IMR-90 (cell line): ENCODE measurements at regions not wholly inside any gene's neighbourhood (a gene's known extent, or its start where the extent isn't known, plus 50 kb on each side); places are given as distances from the start of the nearest gene placed in this dataset.

ENCODE experiments used
- ATAC-seq: fragments of 200-7000 bp; cut with Tn5 transposase; 2 replicates; pipeline ENCODE4 v1.9.1; 2020; ENCODE audit warnings: low read depth, mild to moderate bottlenecking, moderate library complexity
- BruUV-seq: library from RNA; stranded (reverse); fragments of 400-500 nt; replicated peaks from 2 replicates; lab custom pipeline; 2021; lab: Mats Ljungman, UMichigan
- CTCF ChIA-PET: fragments of 300-600 bp; formaldehyde crosslinking; extraction: SDS; loops from one replicate; lab custom pipeline; 2021; ENCODE audit warnings: antibody characterized with exemption; lab: Yijun Ruan, JAX
- POLR2A ChIA-PET: fragments of 300-600 bp; sonication (Branson Sonifier 250); formaldehyde crosslinking; loops from one replicate; lab custom pipeline; 2022; ENCODE audit warnings: antibody characterized with exemption; ENCODE audit not compliant: unreplicated experiment; lab: Charles Lee
- DNase-seq: peaks from one replicate; pipeline ENCODE4 v3.0.0; 2013
- H2AFZ ChIP-seq: replicated peaks from 2 replicates; pipeline ENCODE3; 2013; ENCODE audit warnings: low read length, mild to moderate bottlenecking; ENCODE audit not compliant: poor library complexity
- H2AK5ac ChIP-seq: 2 replicates; pipeline ENCODE4 v1.6.1; 2013; ENCODE audit warnings: low read depth, low read length, inconsistent platforms
- H2AK9ac ChIP-seq: replicated peaks from 2 replicates; pipeline ENCODE3; 2013; ENCODE audit warnings: mild to moderate bottlenecking, low read depth, low read length, moderate library complexity; ENCODE audit not compliant: poor library complexity
- H2BK120ac ChIP-seq: 2 replicates; pipeline ENCODE4 v1.6.1; 2013; ENCODE audit warnings: low read depth, low read length, inconsistent platforms
- H2BK15ac ChIP-seq: 3 replicates; pipeline ENCODE4 v1.6.1; 2013; ENCODE audit warnings: low read depth, low read length, inconsistent platforms
- H2BK20ac ChIP-seq: 2 replicates; pipeline ENCODE4 v1.6.1; 2013; ENCODE audit warnings: low read depth, mild to moderate bottlenecking, inconsistent platforms, low read length, moderate library complexity
- H2BK5ac ChIP-seq: 2 replicates; pipeline ENCODE4 v1.6.1; 2013; ENCODE audit warnings: mild to moderate bottlenecking, low read depth, low read length, inconsistent platforms; ENCODE audit not compliant: poor library complexity, severe bottlenecking
- H3K14ac ChIP-seq: replicated peaks from 2 replicates; pipeline ENCODE4 v1.6.1; 2013; ENCODE audit warnings: low read depth, low read length, inconsistent platforms
- H3K18ac ChIP-seq: 2 replicates; pipeline ENCODE4 v1.6.1; 2013; ENCODE audit warnings: low read depth, low read length, control low read depth
- H3K23ac ChIP-seq: 2 replicates; pipeline ENCODE4 v1.6.1; 2013; ENCODE audit warnings: low read depth, low read length, inconsistent platforms
- H3K27ac ChIP-seq: 2 replicates; pipeline ENCODE4 v1.5.1; 2013; ENCODE audit warnings: mild to moderate bottlenecking, control low read depth, low read length; ENCODE audit not compliant: insufficient read depth
- H3K27me3 ChIP-seq: 2 replicates; pipeline ENCODE4 v1.6.1; 2013; ENCODE audit warnings: low read length; ENCODE audit not compliant: control insufficient read depth, insufficient read depth
- H3K36me3 ChIP-seq: 2 replicates; pipeline ENCODE4 v1.6.1; 2013; ENCODE audit warnings: low read length, mixed read lengths; ENCODE audit not compliant: control insufficient read depth, insufficient read depth
- H3K4ac ChIP-seq: 2 replicates; pipeline ENCODE4 v1.6.1; 2013; ENCODE audit warnings: low read depth, low read length, inconsistent platforms
- H3K4me1 ChIP-seq: 2 replicates; pipeline ENCODE4 v1.6.1; 2013; ENCODE audit warnings: low read length, mixed read lengths; ENCODE audit not compliant: control insufficient read depth, insufficient read depth
- H3K4me2 ChIP-seq: 2 replicates; pipeline ENCODE4 v1.6.1; 2013; ENCODE audit warnings: low read depth, mild to moderate bottlenecking, control low read depth, low read length, moderate library complexity
- H3K4me3 ChIP-seq: 2 replicates; pipeline ENCODE4 v1.5.1; 2013; ENCODE audit warnings: low read depth, mild to moderate bottlenecking, control low read depth, low read length, moderate library complexity; ENCODE audit not compliant: insufficient read depth
- H3K56ac ChIP-seq: 2 replicates; pipeline ENCODE4 v1.6.1; 2013; ENCODE audit warnings: low read length, inconsistent platforms; ENCODE audit not compliant: insufficient read depth; ENCODE audit errors: extremely low read depth
- H3K79me1 ChIP-seq, 2 experiments: 2 replicates each; pipeline ENCODE4 v1.6.1; 2013; ENCODE audit warnings: low read length in 2 of 2, inconsistent platforms in 1 of 2, low read depth in 1 of 2
- H3K9ac ChIP-seq: 2 replicates; pipeline ENCODE4 v1.6.1; 2013; ENCODE audit warnings: low read depth, low read length, control low read depth
- H3K9me1 ChIP-seq: 2 replicates; pipeline ENCODE4 v1.6.1; 2013; ENCODE audit warnings: low read length, inconsistent platforms; ENCODE audit not compliant: insufficient read depth
- H3K9me3 ChIP-seq: 2 replicates; pipeline ENCODE4 v1.6.1; 2013; ENCODE audit warnings: low read length; ENCODE audit not compliant: control insufficient read depth, insufficient read depth
- H4K20me1 ChIP-seq: 2 replicates; pipeline ENCODE4 v1.6.1; 2013; ENCODE audit warnings: low read length, inconsistent platforms; ENCODE audit not compliant: insufficient read depth
- H4K5ac ChIP-seq: 2 replicates; pipeline ENCODE4 v1.6.1; 2013; ENCODE audit warnings: mild to moderate bottlenecking, low read depth, low read length, control low read depth
- H4K8ac ChIP-seq, 2 experiments: 2 replicates each; pipeline ENCODE4 v1.6.1; 2013; ENCODE audit warnings: low read depth in 2 of 2, low read length in 2 of 2, control low read depth in 1 of 2, inconsistent platforms in 1 of 2
- H4K91ac ChIP-seq: 2 replicates; pipeline ENCODE4 v1.6.1; 2013; ENCODE audit warnings: low read depth, low read length, inconsistent platforms; ENCODE audit not compliant: insufficient read depth
- CEBPB ChIP-seq: IDR thresholded peaks from 2 replicates; pipeline ENCODE4 v1.6.1; 2012; ENCODE audit warnings: low read depth, low read length, improper control_type of control experiment
- FOS ChIP-seq: fragments of 150-350 bp; IDR thresholded peaks from 2 replicates; pipeline ENCODE4 v1.6.1; 2016; ENCODE audit warnings: low read depth, low read length
- MXI1 ChIP-seq: IDR thresholded peaks from 2 replicates; pipeline ENCODE4 v1.6.1; 2012; ENCODE audit warnings: low read depth, mild to moderate bottlenecking, low read length, moderate library complexity, borderline replicate concordance
- NFE2L2 ChIP-seq: fragments of 150-350 bp; IDR thresholded peaks from 2 replicates; pipeline ENCODE4 v1.6.1; 2016; ENCODE audit warnings: low read depth, mild to moderate bottlenecking, low read length
- POLR2A ChIP-seq: IDR thresholded peaks from 2 replicates; pipeline ENCODE4 v1.6.1; 2012; ENCODE audit warnings: mild to moderate bottlenecking, low read depth, low read length
- RFX5 ChIP-seq: IDR thresholded peaks from 2 replicates; pipeline ENCODE4 v1.8.0; 2012; ENCODE audit warnings: low read depth, mild to moderate bottlenecking, low read length, moderate library complexity
- SMC3 ChIP-seq: fragments of 150-350 bp; IDR thresholded peaks from 2 replicates; pipeline ENCODE4 v1.6.1; 2016; ENCODE audit warnings: low read depth, mild to moderate bottlenecking, antibody characterized with exemption, low read length, moderate library complexity
- WGBS, 2 experiments: methylation state at CpG; one replicate each; pipeline versions ENCODE4 v1.1.5 to v1.1.7; 2013; ENCODE audit warnings: missing lambda C conversion rate in 2 of 2; ENCODE audit not compliant: insufficient read length in 1 of 2; ENCODE audit errors: extremely low coverage in 2 of 2; 5-methylcytosine and 5-hydroxymethylcytosine counted together
- dilution Hi-C: fragments of 300-500 bp; cut with HindIII; formaldehyde crosslinking; loops from one replicate; pipeline ENCODE4 v1.14.3; 2018; ENCODE audit warnings: low sequenced_read_pairs; ENCODE audit not compliant: unreplicated experiment
- in situ Hi-C: fragments of 300-500 bp; cut with MboI; formaldehyde crosslinking; loops from 3 replicates; pipeline ENCODE4 v1.14.3; 2019; ENCODE audit warnings: low sequenced_read_pairs, inconsistent platforms, mixed read lengths
- intact Hi-C: fragments of 100-400 bp; cut with micrococcal nuclease; formaldehyde crosslinking; loops from 2 replicates; pipeline ENCODE4 v1.10.0; 2022

DNA sequence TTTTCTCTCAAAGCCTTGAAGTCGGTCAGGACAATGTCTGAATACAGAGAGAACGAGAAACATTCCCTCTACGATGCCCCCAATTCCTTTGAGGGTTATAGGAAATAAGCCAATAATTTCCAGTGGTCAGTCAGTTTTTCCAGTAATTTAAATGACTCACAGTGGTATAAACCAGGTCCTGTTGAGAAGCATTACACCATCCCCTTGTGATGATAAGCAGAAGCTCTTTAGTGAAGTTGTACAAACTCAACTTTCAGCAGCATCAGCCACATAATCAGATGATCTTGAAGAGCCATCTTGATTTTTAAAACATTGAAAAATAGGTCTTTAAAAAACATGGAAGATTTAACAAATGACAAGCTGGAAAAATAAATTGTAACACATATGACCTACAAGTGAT is 173.9 kb upstream of the ZNF462 start:
- H4K20me1 ChIP-seq: no peaks in the 10 kb centered on the region
- H3K18ac ChIP-seq: no peak overlapping the region
- H3K4me1 ChIP-seq: no peaks in the 10 kb centered on the region
- no peaks in the 10 kb centered on the region for H3K79me1 ChIP-seq
- BruUV-seq: no TSS peak
- no peak overlapping the region for H3K9ac ChIP-seq
- no peak overlapping the region for H2AK5ac ChIP-seq
- intact Hi-C loops (no loop called here), dilution Hi-C loops (no loop called here), in situ Hi-C loops (no loop called here)
- H2BK5ac ChIP-seq: no peak overlapping the region
- H3K14ac ChIP-seq: no peak overlapping the region
- H4K8ac ChIP-seq: no peak overlapping the region
- ATAC-seq (no peak), DNase-seq (no peak)
- no peak overlapping the region for H2AK9ac ChIP-seq
- no peak overlapping the region for H3K23ac ChIP-seq
- ChIA-PET CTCF (no interaction called here), POLR2A (no interaction called here)
- no peaks in the 10 kb centered on the region for H3K36me3 ChIP-seq
- no peak overlapping the region for H4K5ac ChIP-seq
- no CpG with 5 or more reads among the region's 3 CpGs for WGBS, 2 experiments
- TF ChIP-seq POLR2A (no peak), FOS (no peak), MXI1 (no peak), SMC3 (no peak), NFE2L2 (no peak), CEBPB (no peak), RFX5 (no peak)
- H3K27ac ChIP-seq: no peak overlapping the region
- no peak overlapping the region for H2AFZ ChIP-seq
- no peak overlapping the region for H2BK15ac ChIP-seq
- no peaks in the 10 kb centered on the region for H3K27me3 ChIP-seq
- H3K4me2 ChIP-seq: no peak overlapping the region
- no peak overlapping the region for H3K4ac ChIP-seq
- no peak overlapping the region for H2BK120ac ChIP-seq
- H4K91ac ChIP-seq: no peak overlapping the region
- H3K9me3 ChIP-seq: no peaks in the 10 kb centered on the region
- no peak overlapping the region for H3K56ac ChIP-seq
- no peak overlapping the region for H2BK20ac ChIP-seq
- H3K4me3 ChIP-seq: no peak overlapping the region
- no peaks in the 10 kb centered on the region for H3K9me1 ChIP-seq
